ENCODE measurements at regions not wholly inside any gene's neighbourhood (a gene's known extent, or its start where the extent isn't known, plus 50 kb on each side); places are given as distances from the start of the nearest gene placed in this dataset.

GRCh38 chr5:101176605-101177004 lies 273.5 kb upstream of the ST8SIA4 start:
- TF ChIP-seq CTCF (conservative IDR thresholded peaks at IDR 0.05; ENCODE audit: low read length) = no peak
- TF ChIP-seq EZH2phosphoT487 (IDR thresholded peaks at IDR 0.05; ENCODE audit: borderline replicate concordance, low read depth, low read length) = no peak

All from OCI-LY7 (cell line).